Pons (tissue), 1 donor: ENCODE measurements at regions not wholly inside any gene's neighbourhood (a gene's known extent, or its start where the extent isn't known, plus 50 kb on each side); places are given as distances from the start of the nearest gene placed in this dataset.

Experiments
- DNase-seq: peaks from one replicate; pipeline ENCODE4 v3.0.0-alpha.2; 2016; ENCODE audit warnings: low spot score

GRCh38 chr16:86632206-86632605, 53.9 kb downstream of the FOXL1 start:
- no peak for DNase-seq

GRCh38 chr16:86632944-86633343, 54.6 kb downstream of the FOXL1 start:
- DNase-seq: no peak

- DNase-seq: peak; percentile 8
Measured at GRCh38 chr16:86634292-86634691, 55.9 kb downstream of the FOXL1 start.

GRCh38 chr16:86635176-86635876, 57.0 kb downstream of the FOXL1 start:
- no peak for DNase-seq

GRCh38 chr16:86635926-86636325, 57.6 kb downstream of the FOXL1 start:
- no peak for DNase-seq

GRCh38 chr16:86637744-86638143, 59.4 kb downstream of the FOXL1 start:
- DNase-seq: no peak

- DNase-seq: no peak
Measured at GRCh38 chr16:86638642-86639041, 60.3 kb downstream of the FOXL1 start.

GRCh38 chr16:86639354-86639753, 61.0 kb downstream of the FOXL1 start:
- no peak for DNase-seq

- DNase-seq: no peak
Measured at GRCh38 chr16:86640265-86640843, 62.0 kb downstream of the FOXL1 start.

- DNase-seq: no peak
Measured at GRCh38 chr16:86642087-86642486, 63.7 kb downstream of the FOXL1 start.

- DNase-seq: no peak
Measured at GRCh38 chr16:86643671-86644070, 65.3 kb downstream of the FOXL1 start.

- DNase-seq: no peak
Measured at GRCh38 chr16:86647561-86647960, 69.2 kb downstream of the FOXL1 start.

- DNase-seq: no peak
Measured at GRCh38 chr16:86649875-86650274, 71.5 kb downstream of the FOXL1 start.

- DNase-seq: no peak
Measured at GRCh38 chr16:86651013-86651627, 72.8 kb downstream of the FOXL1 start.

- DNase-seq: no peak
Measured at GRCh38 chr16:86651823-86652222, 73.5 kb downstream of the FOXL1 start.

- DNase-seq: no peak
Measured at GRCh38 chr16:86653285-86654006, 75.1 kb downstream of the FOXL1 start.

GRCh38 chr16:86657972-86658371, 79.6 kb downstream of the FOXL1 start:
- no peak for DNase-seq

- no peak for DNase-seq
Measured at GRCh38 chr16:86660623-86661022, 82.3 kb downstream of the FOXL1 start.

GRCh38 chr16:86661706-86662105, 83.4 kb downstream of the FOXL1 start:
- DNase-seq: no peak

GRCh38 chr16:86662195-86662594, 83.8 kb downstream of the FOXL1 start:
- no peak for DNase-seq

- DNase-seq: no peak
Measured at GRCh38 chr16:86662740-86663139, 84.4 kb downstream of the FOXL1 start.

- DNase-seq: no peak
Measured at GRCh38 chr16:86663685-86664521, 85.6 kb downstream of the FOXL1 start.
